Endothelial cell of umbilical vein (primary cell): ENCODE measurements at regions not wholly inside any gene's neighbourhood (a gene's known extent, or its start where the extent isn't known, plus 50 kb on each side); places are given as distances from the start of the nearest gene placed in this dataset.

Source experiments
- BruUV-seq: library from RNA; stranded (reverse); fragments of 400-500 nt; replicated peaks from 2 replicates; lab custom pipeline; 2021; lab: Mats Ljungman, UMichigan
- CTCF ChIA-PET: fragments of 300-600, 350-600 bp; sonication (Branson Sonifier 250); formaldehyde crosslinking; loops from one replicate; lab custom pipeline; 2021; ENCODE audit warnings: antibody characterized with exemption, inconsistent platforms; lab: Charles Lee
- POLR2A ChIA-PET: fragments of 300-600, 350-600 bp; sonication (Branson Sonifier 250); formaldehyde crosslinking; loops from one replicate; lab custom pipeline; 2021; ENCODE audit warnings: antibody characterized with exemption, inconsistent platforms; lab: Charles Lee
- DNase-seq: peaks from one replicate; pipeline ENCODE4 v3.0.0-alpha.2; 2011; ENCODE audit warnings: low read depth, low spot score
- FAIRE-seq: peaks from 2 replicates; lab custom pipeline; 2011; peaks lifted over from hg19 to GRCh38; lab: Jason Lieb, UNC
- H2AFZ ChIP-seq: 2 replicates; pipeline ENCODE4 v1.6.0; 2012; ENCODE audit warnings: low read depth, low read length, control low read depth, inconsistent platforms
- H3K27ac ChIP-seq: 2 replicates; pipeline ENCODE4 v1.5.1; 2011; ENCODE audit warnings: low read depth, mild to moderate bottlenecking, control low read depth, low read length, moderate library complexity; ENCODE audit not compliant: insufficient read depth
- H3K27me3 ChIP-seq, 2 experiments: 2 replicates each; pipeline versions ENCODE4 v1.6.0 to v1.6.1; 2011; ENCODE audit warnings: low read length in 2 of 2, mixed read lengths in 1 of 2; ENCODE audit not compliant: control insufficient read depth in 2 of 2, insufficient read depth in 2 of 2
- H3K36me3 ChIP-seq, 2 experiments: 2 replicates in 1 of 2; 3 replicates in 1 of 2; pipeline ENCODE4 v1.5.1; 2011; ENCODE audit warnings: low read length in 2 of 2, mild to moderate bottlenecking in 1 of 2, moderate library complexity in 1 of 2; ENCODE audit not compliant: control insufficient read depth in 2 of 2, insufficient read depth in 2 of 2; ENCODE audit errors: extremely low read depth in 1 of 2
- H3K4me1 ChIP-seq: 3 replicates; pipeline ENCODE4 v1.5.1; 2011; ENCODE audit warnings: mild to moderate bottlenecking, low read length; ENCODE audit not compliant: control insufficient read depth, insufficient read depth; ENCODE audit errors: extremely low read depth
- H3K4me2 ChIP-seq: 2 replicates; pipeline ENCODE4 v1.6.1; 2011; ENCODE audit warnings: low read length, control low read depth, mixed read lengths; ENCODE audit not compliant: insufficient read depth
- H3K4me3 ChIP-seq, 3 experiments: fragments of 200-600 bp in 1 of 3; sonication (generic), shearing (Covaris generic) in 1 of 3; replicated peaks in 1 of 3; 2 replicates each; pipeline ENCODE4 v1.5.1; 2011 to 2016; ENCODE audit warnings: control low read depth in 3 of 3, low read length in 3 of 3, mild to moderate bottlenecking in 2 of 3, inconsistent platforms in 1 of 3, low read depth in 1 of 3, moderate library complexity in 1 of 3; ENCODE audit not compliant: insufficient read depth in 1 of 3
- H3K79me2 ChIP-seq: 2 replicates; pipeline ENCODE4 v1.6.0; 2012; ENCODE audit warnings: low read length, inconsistent platforms; ENCODE audit not compliant: control insufficient read depth, insufficient read depth
- H3K9ac ChIP-seq: replicated peaks from 2 replicates; pipeline ENCODE3; 2011; ENCODE audit warnings: low read length, control low read depth; ENCODE audit not compliant: insufficient read depth; ENCODE audit errors: extremely low read depth
- H3K9me1 ChIP-seq: replicated peaks from 3 replicates; pipeline ENCODE4 v1.6.0; 2011; ENCODE audit warnings: mild to moderate bottlenecking, low read length; ENCODE audit not compliant: control insufficient read depth, insufficient read depth; ENCODE audit errors: extremely low read depth
- H3K9me3 ChIP-seq: replicated peaks from 2 replicates; pipeline ENCODE4 v1.5.1; 2012; ENCODE audit warnings: low read length, inconsistent platforms; ENCODE audit not compliant: control insufficient read depth, insufficient read depth
- H4K20me1 ChIP-seq: replicated peaks from 2 replicates; pipeline ENCODE3; 2011; ENCODE audit warnings: mild to moderate bottlenecking, low read length; ENCODE audit not compliant: control insufficient read depth, insufficient read depth; ENCODE audit errors: extremely low read depth
- EZH2 ChIP-seq: IDR thresholded peaks from 2 replicates; pipeline ENCODE4 v1.6.1; 2012; ENCODE audit warnings: borderline replicate concordance, low read depth, mild to moderate bottlenecking, moderate library complexity, low read length, inconsistent platforms; ENCODE audit not compliant: severe bottlenecking
- FOS ChIP-seq: IDR thresholded peaks from 2 replicates; pipeline ENCODE4 v1.6.1; 2011; ENCODE audit warnings: mild to moderate bottlenecking, low read length, moderate library complexity, borderline replicate concordance; ENCODE audit not compliant: insufficient read depth
- GATA2 ChIP-seq: IDR thresholded peaks from 2 replicates; pipeline ENCODE4 v1.7.0; 2011; ENCODE audit warnings: low read depth, mild to moderate bottlenecking, moderate library complexity, mixed read lengths, low read length; ENCODE audit not compliant: insufficient read length, insufficient read depth
- JUN ChIP-seq: IDR thresholded peaks from 2 replicates; pipeline ENCODE4 v1.6.1; 2011; ENCODE audit warnings: borderline replicate concordance, low read depth; ENCODE audit not compliant: insufficient read length, insufficient read depth
- MYC ChIP-seq: IDR thresholded peaks from one replicate; pipeline ENCODE4 v1.6.1; 2011; ENCODE audit warnings: mild to moderate bottlenecking, low read depth, low read length
- POLR2A ChIP-seq: IDR thresholded peaks from 2 replicates; pipeline ENCODE4 v1.6.1; 2012; ENCODE audit warnings: low read depth, mild to moderate bottlenecking, control low read depth, low read length
- POLR2AphosphoS5 ChIP-seq: IDR thresholded peaks from 2 replicates; pipeline ENCODE4 v1.6.1; 2012; ENCODE audit warnings: low read depth, mild to moderate bottlenecking, control low read depth, low read length, moderate library complexity; ENCODE audit not compliant: insufficient read depth
- dilution Hi-C: fragments of 300-500 bp; cut with MboI; formaldehyde crosslinking; loops from one replicate; pipeline ENCODE4 v1.15.0; 2019; ENCODE audit warnings: low sequenced_read_pairs; ENCODE audit not compliant: extremely low pct_ligation_motif_present
- intact Hi-C: fragments of 100-400 bp; cut with micrococcal nuclease; formaldehyde crosslinking; loops from one replicate; pipeline ENCODE4 v1.10.0; 2022
- TF ChIP-seq, protein P1 (sequence below): IDR thresholded peaks from 2 replicates; pipeline ENCODE4 v1.6.1; 2011; ENCODE audit not compliant: insufficient read depth, insufficient read length
- TF ChIP-seq, protein P2 (sequence below), 2 donors: IDR thresholded peaks; 1 replicate in 1 of 2; 2 replicates in 1 of 2; pipeline ENCODE4 v1.5.1; 2011; ENCODE audit warnings: low read length in 2 of 2, mild to moderate bottlenecking in 2 of 2, moderate library complexity in 2 of 2, control low read depth in 1 of 2, inconsistent platforms in 1 of 2, low read depth in 1 of 2; ENCODE audit not compliant: insufficient read depth in 1 of 2; ENCODE audit errors: extremely low read depth in 1 of 2

GRCh38 chr4:3848323-3848722, 82.1 kb downstream of the ADRA2C start:
- Histone ChIP-seq H3K4me3 (no peak overlapping the region), H3K79me2 (no peaks in the 10 kb centered on the region), H3K27me3 (peaks cover 0 to under 1% of the 10 kb centered on the region in 2 experiments), H3K9ac (no peak overlapping the region), H3K4me1 (no peaks in the 10 kb centered on the region), H3K9me3 (no peaks in the 10 kb centered on the region), H3K9me1 (no peaks in the 10 kb centered on the region), H3K36me3 (no peaks in the 10 kb centered on the region), H4K20me1 (no peaks in the 10 kb centered on the region), H3K27ac (no peak overlapping the region), H3K4me2 (no peak overlapping the region), H2AFZ (no peak overlapping the region)
- ChIA-PET CTCF (no interaction called here), POLR2A (no interaction called here)
- BruUV-seq, result no TSS peak
- intact Hi-C loops, result no loop called here
- dilution Hi-C loops, result no loop called here
- TF ChIP-seq POLR2A (no peak), EZH2 (no peak), JUN (no peak), FOS (no peak), GATA2 (no peak), MYC (no peak), POLR2AphosphoS5 (no peak)
- TF ChIP-seq, protein P1, sequence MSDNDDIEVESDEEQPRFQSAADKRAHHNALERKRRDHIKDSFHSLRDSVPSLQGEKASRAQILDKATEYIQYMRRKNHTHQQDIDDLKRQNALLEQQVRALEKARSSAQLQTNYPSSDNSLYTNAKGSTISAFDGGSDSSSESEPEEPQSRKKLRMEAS, result no peak
- TF ChIP-seq, protein P2, sequence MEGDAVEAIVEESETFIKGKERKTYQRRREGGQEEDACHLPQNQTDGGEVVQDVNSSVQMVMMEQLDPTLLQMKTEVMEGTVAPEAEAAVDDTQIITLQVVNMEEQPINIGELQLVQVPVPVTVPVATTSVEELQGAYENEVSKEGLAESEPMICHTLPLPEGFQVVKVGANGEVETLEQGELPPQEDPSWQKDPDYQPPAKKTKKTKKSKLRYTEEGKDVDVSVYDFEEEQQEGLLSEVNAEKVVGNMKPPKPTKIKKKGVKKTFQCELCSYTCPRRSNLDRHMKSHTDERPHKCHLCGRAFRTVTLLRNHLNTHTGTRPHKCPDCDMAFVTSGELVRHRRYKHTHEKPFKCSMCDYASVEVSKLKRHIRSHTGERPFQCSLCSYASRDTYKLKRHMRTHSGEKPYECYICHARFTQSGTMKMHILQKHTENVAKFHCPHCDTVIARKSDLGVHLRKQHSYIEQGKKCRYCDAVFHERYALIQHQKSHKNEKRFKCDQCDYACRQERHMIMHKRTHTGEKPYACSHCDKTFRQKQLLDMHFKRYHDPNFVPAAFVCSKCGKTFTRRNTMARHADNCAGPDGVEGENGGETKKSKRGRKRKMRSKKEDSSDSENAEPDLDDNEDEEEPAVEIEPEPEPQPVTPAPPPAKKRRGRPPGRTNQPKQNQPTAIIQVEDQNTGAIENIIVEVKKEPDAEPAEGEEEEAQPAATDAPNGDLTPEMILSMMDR (IDR thresholded peaks at IDR 0.05; ENCODE audit: extremely low read depth in 1 of 2, insufficient read depth in 1 of 2, low read depth in 1 of 2, low read length in 2 of 2), result no peak
- DNase-seq (no peak), FAIRE-seq (no peak)
